LNCaP clone FGC (cell line): ENCODE measurements at regions not wholly inside any gene's neighbourhood (a gene's known extent, or its start where the extent isn't known, plus 50 kb on each side); places are given as distances from the start of the nearest gene placed in this dataset.

Experiments
- DNase-seq: peaks from one replicate; pipeline ENCODE4 v3.0.0-alpha.2; 2011; ENCODE audit warnings: low read depth
- H3K4me3 ChIP-seq: 2 replicates; pipeline ENCODE4 v1.5.1; 2011; ENCODE audit warnings: mild to moderate bottlenecking, low read depth, low read length, control low read depth
- TF ChIP-seq, protein P1 (sequence below): IDR thresholded peaks from 2 replicates; pipeline ENCODE4 v1.5.1; 2012; ENCODE audit warnings: mild to moderate bottlenecking; ENCODE audit not compliant: control insufficient read depth, insufficient read depth; ENCODE audit errors: extremely low read depth

DNA sequence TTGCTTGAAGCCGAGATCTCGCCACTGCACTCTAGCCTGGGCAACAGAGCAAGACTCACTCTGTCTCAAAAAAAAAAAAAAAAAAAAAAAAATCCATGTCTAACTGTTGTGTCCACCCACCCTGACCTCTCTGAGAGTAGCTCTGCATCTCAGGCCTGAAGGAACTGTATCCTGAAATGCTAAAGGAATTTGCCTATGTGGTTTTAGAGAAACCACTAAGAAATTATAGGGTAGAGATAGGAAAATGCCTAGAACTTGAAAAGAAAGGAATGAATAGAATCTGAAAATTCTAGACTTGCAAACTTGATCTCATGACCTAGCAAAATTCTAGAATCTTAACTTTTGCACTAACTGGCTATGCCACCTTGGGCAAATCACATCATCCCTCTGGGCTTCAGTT, 217.5 kb upstream of the ROPN1 start:
- no peak overlapping the region for H3K4me3 ChIP-seq
- TF ChIP-seq, protein P1, sequence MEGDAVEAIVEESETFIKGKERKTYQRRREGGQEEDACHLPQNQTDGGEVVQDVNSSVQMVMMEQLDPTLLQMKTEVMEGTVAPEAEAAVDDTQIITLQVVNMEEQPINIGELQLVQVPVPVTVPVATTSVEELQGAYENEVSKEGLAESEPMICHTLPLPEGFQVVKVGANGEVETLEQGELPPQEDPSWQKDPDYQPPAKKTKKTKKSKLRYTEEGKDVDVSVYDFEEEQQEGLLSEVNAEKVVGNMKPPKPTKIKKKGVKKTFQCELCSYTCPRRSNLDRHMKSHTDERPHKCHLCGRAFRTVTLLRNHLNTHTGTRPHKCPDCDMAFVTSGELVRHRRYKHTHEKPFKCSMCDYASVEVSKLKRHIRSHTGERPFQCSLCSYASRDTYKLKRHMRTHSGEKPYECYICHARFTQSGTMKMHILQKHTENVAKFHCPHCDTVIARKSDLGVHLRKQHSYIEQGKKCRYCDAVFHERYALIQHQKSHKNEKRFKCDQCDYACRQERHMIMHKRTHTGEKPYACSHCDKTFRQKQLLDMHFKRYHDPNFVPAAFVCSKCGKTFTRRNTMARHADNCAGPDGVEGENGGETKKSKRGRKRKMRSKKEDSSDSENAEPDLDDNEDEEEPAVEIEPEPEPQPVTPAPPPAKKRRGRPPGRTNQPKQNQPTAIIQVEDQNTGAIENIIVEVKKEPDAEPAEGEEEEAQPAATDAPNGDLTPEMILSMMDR = no peak
- no peak for DNase-seq

DNA sequence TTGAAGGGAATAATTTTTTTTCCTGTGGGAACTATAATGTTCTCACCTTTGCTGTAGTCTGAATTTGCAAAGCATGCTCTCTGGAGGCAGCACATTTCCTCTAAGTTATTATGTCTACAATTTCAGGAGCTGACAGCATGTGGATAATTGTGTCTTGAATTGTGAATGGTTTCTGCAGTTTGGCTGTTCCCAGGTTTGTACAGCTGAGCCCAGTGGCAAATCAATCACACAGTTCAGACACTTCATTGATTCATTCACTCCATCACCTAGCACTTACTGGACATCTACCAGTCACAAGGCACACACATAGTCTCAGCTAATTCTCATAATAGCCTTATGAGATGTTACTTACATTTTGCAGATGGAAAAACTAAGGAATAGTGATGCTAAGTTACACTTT, 219.0 kb upstream of the ROPN1 start:
- H3K4me3 ChIP-seq = no peak overlapping the region
- no peak for DNase-seq
- TF ChIP-seq, protein P1 = no peak

DNA sequence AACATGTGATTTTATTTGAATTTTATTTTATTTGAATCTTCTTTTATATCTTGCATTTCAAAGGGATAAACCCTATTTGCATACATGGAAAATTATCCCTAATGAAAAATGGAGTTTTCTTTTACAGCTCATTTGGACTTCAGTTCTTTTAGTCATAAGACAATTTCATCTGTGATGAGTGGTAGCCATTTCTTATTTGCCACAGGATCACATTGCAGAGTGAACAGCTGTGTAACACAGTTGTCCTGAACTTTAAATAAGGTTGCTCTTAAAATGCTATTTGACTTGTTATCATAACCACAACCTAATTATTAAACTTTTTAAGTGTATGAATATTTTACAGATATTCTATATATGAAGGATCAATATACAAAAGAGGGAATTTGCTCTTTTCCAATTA, 221.7 kb upstream of the ROPN1 start:
- TF ChIP-seq, protein P1 = no peak
- no peak overlapping the region for H3K4me3 ChIP-seq
- no peak for DNase-seq

DNA sequence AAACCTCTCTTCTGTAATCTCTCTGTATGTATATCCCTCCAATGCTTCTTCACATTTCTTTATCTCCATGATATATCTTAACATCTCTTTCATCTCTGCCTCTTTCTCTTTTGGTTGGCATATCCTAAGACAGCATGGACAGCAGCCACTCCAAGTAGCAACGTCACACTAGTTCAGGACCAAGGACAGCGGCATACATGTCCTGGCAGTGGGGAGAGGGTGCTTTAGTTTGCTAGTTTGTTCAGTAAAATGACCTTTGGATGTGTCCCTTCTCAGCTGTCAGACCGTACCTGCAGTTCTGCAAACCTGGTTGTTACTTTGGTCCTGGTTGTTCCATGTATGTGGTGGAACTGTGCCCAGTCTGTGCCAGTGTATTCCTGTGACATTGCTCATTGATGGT, 225.6 kb upstream of the ROPN1 start:
- TF ChIP-seq, protein P1 = no peak
- DNase-seq = peak; percentile 59
- H3K4me3 ChIP-seq = no peak overlapping the region

DNA sequence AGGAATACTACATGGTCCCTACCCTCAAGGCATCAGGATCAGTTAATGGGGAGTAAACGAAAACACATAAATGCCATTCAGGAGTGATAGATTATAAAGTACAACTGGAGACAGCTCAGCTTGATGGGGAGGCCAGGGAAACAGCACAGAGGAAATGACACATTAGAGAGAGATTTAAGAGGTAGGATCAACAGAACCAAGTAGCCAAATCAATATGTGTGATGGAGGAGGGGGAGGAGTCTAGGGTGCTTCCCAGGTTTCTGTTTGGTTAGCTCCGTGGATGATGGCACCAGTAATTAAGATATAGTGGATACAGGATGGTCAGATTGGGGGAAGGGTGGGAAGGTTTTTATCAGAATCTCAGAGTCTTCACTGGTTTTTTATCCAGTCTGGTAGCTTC, 229.5 kb upstream of the ROPN1 start:
- TF ChIP-seq, protein P1 = no peak
- no peak overlapping the region for H3K4me3 ChIP-seq
- DNase-seq = no peak

DNA sequence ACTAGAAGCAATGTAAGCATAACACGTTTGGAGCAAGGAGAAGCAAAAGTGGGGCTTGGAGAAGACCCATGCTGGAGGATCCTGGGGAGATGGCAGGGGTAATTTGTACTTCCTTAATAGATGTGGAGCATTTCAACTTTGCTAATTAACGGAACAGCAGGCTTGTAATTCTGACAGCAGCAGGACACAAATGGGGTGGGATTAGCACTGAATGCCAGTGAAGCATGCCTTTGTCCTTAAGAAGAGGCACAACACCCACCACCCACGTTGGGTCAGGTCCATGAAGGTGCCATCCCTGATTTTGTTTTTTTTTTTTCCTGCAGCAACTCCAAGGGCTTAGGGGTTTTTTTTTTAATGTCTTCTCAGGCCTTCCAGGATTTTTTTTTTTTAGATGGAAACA, 231.9 kb upstream of the ROPN1 start:
- TF ChIP-seq, protein P1 = no peak
- no peak for DNase-seq
- H3K4me3 ChIP-seq = no peak overlapping the region

DNA sequence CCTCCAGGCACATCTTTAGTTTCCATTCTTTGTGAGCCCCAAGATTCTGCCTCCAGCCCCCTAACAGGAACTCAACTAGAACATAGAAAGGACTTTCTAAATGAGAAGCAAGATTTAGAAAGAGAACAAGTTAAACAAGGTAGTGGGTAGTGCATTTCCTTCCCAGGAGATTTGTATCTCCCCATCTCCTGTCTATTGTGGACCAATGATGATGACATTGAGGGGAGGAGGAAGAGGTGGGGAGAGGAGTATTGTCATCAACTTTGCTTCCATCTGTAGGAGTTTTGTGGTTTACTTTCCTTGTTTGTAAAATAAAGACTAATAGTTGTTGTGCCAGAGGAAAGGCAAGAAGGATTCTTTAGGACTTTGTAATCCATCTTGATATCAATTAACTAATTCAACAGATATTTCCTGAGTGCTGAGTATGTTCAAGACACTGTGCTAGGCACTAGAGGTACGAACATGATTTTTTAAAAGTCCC, 235.3 kb upstream of the ROPN1 start:
- TF ChIP-seq, protein P1 = no peak
- DNase-seq = no peak
- no peak overlapping the region for H3K4me3 ChIP-seq
